ENCODE measurements at regions not wholly inside any gene's neighbourhood (a gene's known extent, or its start where the extent isn't known, plus 50 kb on each side); places are given as distances from the start of the nearest gene placed in this dataset.

GRCh38 chr14:42617005-42617404 is 1010.3 kb downstream of the LRFN5 start:
- H3K4me1 Mint-ChIP-seq (ENCODE audit: low read depth) = no peaks in the 10 kb centered on the region
- no peak for TF ChIP-seq CTCF (IDR thresholded peaks at IDR 0.05)
- H3K9me3 Mint-ChIP-seq = peaks cover 32% of the 10 kb centered on the region
- no peak overlapping the region for H3K4me3 Mint-ChIP-seq
- H3K27ac Mint-ChIP-seq = no peak overlapping the region
- no peaks in the 10 kb centered on the region; the same call in 1 of the 2 replicates for H3K36me3 Mint-ChIP-seq (ENCODE audit: low read depth)
- no peak for DNase-seq
- no peaks in the 10 kb centered on the region for H3K27me3 Mint-ChIP-seq (ENCODE audit: insufficient read depth)

GRCh38 chr14:42606839-42607238 is 1000.2 kb downstream of the LRFN5 start:
- Mint-ChIP-seq H3K27me3 (ENCODE audit: insufficient read depth) (peaks cover 2% of the 10 kb centered on the region; the same call in 1 of the 2 replicates), H3K36me3 (ENCODE audit: low read depth) (no peaks in the 10 kb centered on the region), H3K4me3 (no peak overlapping the region), H3K4me1 (ENCODE audit: low read depth) (no peaks in the 10 kb centered on the region), H3K9me3 (peaks cover 16% of the 10 kb centered on the region; the same call in 1 of the 2 replicates), H3K27ac (no peak overlapping the region)
- no peak for TF ChIP-seq CTCF (IDR thresholded peaks at IDR 0.05)
- no peak for DNase-seq

- Mint-ChIP-seq H3K27me3 (ENCODE audit: insufficient read depth) (no peaks in the 10 kb centered on the region), H3K27ac (no peak overlapping the region), H3K4me3 (no peak overlapping the region), H3K36me3 (ENCODE audit: low read depth) (no peaks in the 10 kb centered on the region), H3K9me3 (peaks cover 26% of the 10 kb centered on the region), H3K4me1 (ENCODE audit: low read depth) (no peaks in the 10 kb centered on the region)
- DNase-seq = no peak
- TF ChIP-seq CTCF (IDR thresholded peaks at IDR 0.05) = no peak
These were observed 995.7 kb downstream of the LRFN5 start for GRCh38 chr14:42602336-42602845.

GRCh38 chr14:42572032-42572431 is 965.4 kb downstream of the LRFN5 start:
- Mint-ChIP-seq H3K4me3 (no peak overlapping the region), H3K4me1 (ENCODE audit: low read depth) (no peaks in the 10 kb centered on the region), H3K27ac (no peak overlapping the region), H3K9me3 (peaks cover 67% of the 10 kb centered on the region), H3K36me3 (ENCODE audit: low read depth) (no peaks in the 10 kb centered on the region; the same call in 1 of the 2 replicates), H3K27me3 (ENCODE audit: insufficient read depth) (no peaks in the 10 kb centered on the region)
- TF ChIP-seq CTCF (IDR thresholded peaks at IDR 0.05) = no peak
- DNase-seq = no peak

GRCh38 chr14:42569227-42569626 is 962.6 kb downstream of the LRFN5 start:
- no peaks in the 10 kb centered on the region for H3K4me1 Mint-ChIP-seq (ENCODE audit: low read depth)
- no peak for DNase-seq
- H3K36me3 Mint-ChIP-seq (ENCODE audit: low read depth) = no peaks in the 10 kb centered on the region; the same call in 1 of the 2 replicates
- no peak for TF ChIP-seq CTCF (IDR thresholded peaks at IDR 0.05)
- H3K27ac Mint-ChIP-seq = no peak overlapping the region
- no peak overlapping the region for H3K4me3 Mint-ChIP-seq
- H3K9me3 Mint-ChIP-seq = peaks cover 58% of the 10 kb centered on the region
- H3K27me3 Mint-ChIP-seq (ENCODE audit: insufficient read depth) = no peaks in the 10 kb centered on the region; the same call in 1 of the 2 replicates

GRCh38 chr14:42565556-42565955 is 958.9 kb downstream of the LRFN5 start:
- Mint-ChIP-seq H3K27me3 (ENCODE audit: insufficient read depth) (no peaks in the 10 kb centered on the region; the same call in 1 of the 2 replicates), H3K36me3 (ENCODE audit: low read depth) (no peaks in the 10 kb centered on the region), H3K9me3 (peaks cover 41% of the 10 kb centered on the region), H3K4me1 (ENCODE audit: low read depth) (no peaks in the 10 kb centered on the region), H3K4me3 (no peak overlapping the region), H3K27ac (no peak overlapping the region)
- no peak for TF ChIP-seq CTCF (IDR thresholded peaks at IDR 0.05)
- DNase-seq = no peak

All from HFFc6 (cell line).